ENCODE measurements at regions not wholly inside any gene's neighbourhood (a gene's known extent, or its start where the extent isn't known, plus 50 kb on each side); places are given as distances from the start of the nearest gene placed in this dataset.

- TF ChIP-seq, protein P1, sequence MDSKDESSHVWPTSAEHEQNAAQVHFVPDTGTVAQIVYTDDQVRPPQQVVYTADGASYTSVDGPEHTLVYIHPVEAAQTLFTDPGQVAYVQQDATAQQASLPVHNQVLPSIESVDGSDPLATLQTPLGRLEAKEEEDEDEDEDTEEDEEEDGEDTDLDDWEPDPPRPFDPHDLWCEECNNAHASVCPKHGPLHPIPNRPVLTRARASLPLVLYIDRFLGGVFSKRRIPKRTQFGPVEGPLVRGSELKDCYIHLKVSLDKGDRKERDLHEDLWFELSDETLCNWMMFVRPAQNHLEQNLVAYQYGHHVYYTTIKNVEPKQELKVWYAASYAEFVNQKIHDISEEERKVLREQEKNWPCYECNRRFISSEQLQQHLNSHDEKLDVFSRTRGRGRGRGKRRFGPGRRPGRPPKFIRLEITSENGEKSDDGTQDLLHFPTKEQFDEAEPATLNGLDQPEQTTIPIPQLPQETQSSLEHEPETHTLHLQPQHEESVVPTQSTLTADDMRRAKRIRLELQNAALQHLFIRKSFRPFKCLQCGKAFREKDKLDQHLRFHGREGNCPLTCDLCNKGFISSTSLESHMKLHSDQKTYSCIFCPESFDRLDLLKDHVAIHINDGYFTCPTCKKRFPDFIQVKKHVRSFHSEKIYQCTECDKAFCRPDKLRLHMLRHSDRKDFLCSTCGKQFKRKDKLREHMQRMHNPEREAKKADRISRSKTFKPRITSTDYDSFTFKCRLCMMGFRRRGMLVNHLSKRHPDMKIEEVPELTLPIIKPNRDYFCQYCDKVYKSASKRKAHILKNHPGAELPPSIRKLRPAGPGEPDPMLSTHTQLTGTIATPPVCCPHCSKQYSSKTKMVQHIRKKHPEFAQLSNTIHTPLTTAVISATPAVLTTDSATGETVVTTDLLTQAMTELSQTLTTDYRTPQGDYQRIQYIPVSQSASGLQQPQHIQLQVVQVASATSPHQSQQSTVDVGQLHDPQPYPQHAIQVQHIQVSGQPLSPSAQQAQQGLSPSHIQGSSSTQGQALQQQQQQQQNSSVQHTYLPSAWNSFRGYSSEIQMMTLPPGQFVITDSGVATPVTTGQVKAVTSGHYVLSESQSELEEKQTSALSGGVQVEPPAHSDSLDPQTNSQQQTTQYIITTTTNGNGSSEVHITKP (CRISPR knock-in tag; IDR thresholded peaks at IDR 0.05; ENCODE audit: low read depth): no peak
- TF ChIP-seq BRF2 (CRISPR knock-in tag; IDR thresholded peaks at IDR 0.05): no peak
- no peak for TF ChIP-seq ZKSCAN5 (CRISPR knock-in tag; IDR thresholded peaks at IDR 0.05)
- TF ChIP-seq ZNF12 (CRISPR knock-in tag; IDR thresholded peaks at IDR 0.05): no peak
- TF ChIP-seq NFYB (CRISPR knock-in tag; IDR thresholded peaks at IDR 0.05): no peak
- peak; percentile 77 for TF ChIP-seq HNF4A (CRISPR knock-in tag; IDR thresholded peaks at IDR 0.05)
- peak; percentile 83 for TF ChIP-seq GATAD2A (CRISPR knock-in tag; IDR thresholded peaks at IDR 0.05)
Measured at GRCh38 chr1:234712891-234713305, 102.9 kb upstream of the IRF2BP2 start (continued).

DNA sequence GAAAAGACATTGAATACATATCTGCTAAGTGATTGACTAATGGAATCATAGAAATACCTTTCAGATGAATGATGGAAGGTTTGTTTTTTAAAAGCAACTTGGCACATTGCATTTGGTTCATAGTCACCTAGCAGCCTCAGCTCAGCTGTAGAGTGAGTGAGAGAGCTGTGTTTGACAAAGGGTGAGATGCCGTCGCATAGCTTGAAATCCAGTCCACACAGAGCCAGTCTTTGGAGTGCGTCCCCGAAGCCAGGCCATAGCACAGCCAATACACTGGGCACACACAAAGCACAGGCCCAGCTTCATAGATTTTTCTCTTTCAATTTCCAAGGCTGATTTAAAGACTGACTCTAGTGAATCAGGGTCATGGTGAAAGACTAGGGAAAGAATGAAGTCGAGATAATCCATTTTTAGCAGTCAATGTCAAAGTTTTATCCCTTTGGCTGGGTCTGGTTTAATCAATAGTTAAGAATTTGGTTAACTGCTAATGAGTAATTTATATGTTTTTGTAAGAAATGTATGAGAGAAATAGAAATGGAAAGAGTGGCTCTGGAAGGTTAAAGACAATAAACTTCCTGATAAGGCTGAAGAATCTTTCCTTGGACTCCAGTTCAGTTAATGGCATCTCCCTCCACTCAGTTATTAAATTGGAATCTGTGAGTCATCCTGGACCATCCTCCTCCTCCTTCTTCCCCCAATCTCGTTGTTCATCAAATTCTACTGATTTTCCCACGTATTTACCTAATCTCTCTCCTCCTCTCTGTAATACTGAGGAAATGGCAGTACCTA lies 101.2 kb upstream of the IRF2BP2 start:
- no peak overlapping the region for H3K27ac ChIP-seq (ENCODE audit: extremely low read length, insufficient read depth, low read length)
- in situ Hi-C loops (cut with HindIII; ENCODE audit: extremely low pct_ligation_motif_present, low pct_unique_long_range_greater_than_20kb): loop anchor here (10.0 kb wide), 1 partner anchor 216 kb away; no protein-coding TSS in a partner anchor
- no peak for TF ChIP-seq ZNF329 (CRISPR knock-in tag; IDR thresholded peaks at IDR 0.05; ENCODE audit: low read depth)
- TF ChIP-seq ESRRA (CRISPR knock-in tag; IDR thresholded peaks at IDR 0.05; ENCODE audit: low read depth): no peak
- no peak for TF ChIP-seq MYNN (CRISPR knock-in tag; IDR thresholded peaks at IDR 0.05; ENCODE audit: low read depth)
- TF ChIP-seq ZNF652 (CRISPR knock-in tag; IDR thresholded peaks at IDR 0.05; ENCODE audit: borderline replicate concordance, low read depth): no peak
- TF ChIP-seq MEIS1 (CRISPR knock-in tag; IDR thresholded peaks at IDR 0.05; ENCODE audit: borderline replicate concordance): no peak
- TF ChIP-seq, protein P2, sequence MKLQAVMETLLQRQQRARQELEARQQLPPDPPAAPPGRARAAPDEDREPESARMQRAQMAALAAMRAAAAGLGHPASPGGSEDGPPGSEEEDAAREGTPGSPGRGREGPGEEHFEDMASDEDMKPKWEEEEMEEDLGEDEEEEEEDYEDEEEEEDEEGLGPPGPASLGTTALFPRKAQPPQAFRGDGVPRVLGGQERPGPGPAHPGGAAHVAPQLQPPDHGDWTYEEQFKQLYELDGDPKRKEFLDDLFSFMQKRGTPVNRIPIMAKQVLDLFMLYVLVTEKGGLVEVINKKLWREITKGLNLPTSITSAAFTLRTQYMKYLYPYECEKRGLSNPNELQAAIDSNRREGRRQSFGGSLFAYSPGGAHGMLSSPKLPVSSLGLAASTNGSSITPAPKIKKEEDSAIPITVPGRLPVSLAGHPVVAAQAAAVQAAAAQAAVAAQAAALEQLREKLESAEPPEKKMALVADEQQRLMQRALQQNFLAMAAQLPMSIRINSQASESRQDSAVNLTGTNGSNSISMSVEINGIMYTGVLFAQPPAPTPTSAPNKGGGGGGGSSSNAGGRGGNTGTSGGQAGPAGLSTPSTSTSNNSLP (IDR thresholded peaks at IDR 0.05; ENCODE audit: low read depth, low read length): no peak
- TF ChIP-seq HNRNPL (IDR thresholded peaks at IDR 0.05; ENCODE audit: low read depth, low read length): no peak
- TF ChIP-seq FOSL1 (CRISPR knock-in tag; IDR thresholded peaks at IDR 0.05; ENCODE audit: borderline replicate concordance): no peak

More for the DNA sequence above, 101.2 kb upstream of the IRF2BP2 start:
- BruUV-seq (replicated peaks): no TSS peak
- ChIA-PET POLR2A (interaction anchor here (1.1 to 19.4 kb wide), 7 partner anchors 13 to 359 kb away, joined by 3 to 1137 read pairs (median 5); partner anchors contain the start of gene IRF2BP2), CTCF (ENCODE audit: low intra/inter-chr PET ratio, low total read pairs) (interaction anchor here (1.2 kb wide), 1 partner anchor 24 kb away, joined by 3 read pairs; no protein-coding TSS in a partner anchor)
- FAIRE-seq (no peak), ATAC-seq (no peak), DNase-seq (ENCODE audit: low spot score) (no peak)
- Histone ChIP-seq H4K20me1 (ENCODE audit: insufficient read depth, low read length) (no peaks in the 10 kb centered on the region), H3K36me3 (replicated peaks in 1 of 2; ENCODE audit: control insufficient read depth in 1 of 2, insufficient read depth in 2 of 2, low read length in 2 of 2) (no peaks in the 10 kb centered on the region), H2AFZ (ENCODE audit: low read length) (no peak overlapping the region), H3K9ac (ENCODE audit: insufficient read depth, low read depth, low read length) (no peak overlapping the region), H3K4me3 (replicated peaks in 1 of 3; ENCODE audit: insufficient read depth in 1 of 3, low read depth in 2 of 3, low read length in 3 of 3) (no peak overlapping the region), H3K27me3 (ENCODE audit: control insufficient read depth in 1 of 2, insufficient read depth in 2 of 2, low read length in 2 of 2) (no peaks in the 10 kb centered on the region), H3K9me3 (ENCODE audit: low read length) (no peaks in the 10 kb centered on the region), H3K4me2 (ENCODE audit: low read depth, low read length) (no peak overlapping the region), H3K79me2 (ENCODE audit: insufficient read depth, low read length) (peaks cover 23% of the 10 kb centered on the region), H3K4me1 (ENCODE audit: insufficient read depth, low read length) (peaks cover 63% of the 10 kb centered on the region)
- intact Hi-C loops (cut with micrococcal nuclease; ENCODE audit: unreplicated experiment): no loop called here
- WGBS (ENCODE audit: low lambda C conversion rate): 95% methylated on average over 7 of the region's 7 CpGs
